ENCODE measurements at regions not wholly inside any gene's neighbourhood (a gene's known extent, or its start where the extent isn't known, plus 50 kb on each side); places are given as distances from the start of the nearest gene placed in this dataset.

DNA sequence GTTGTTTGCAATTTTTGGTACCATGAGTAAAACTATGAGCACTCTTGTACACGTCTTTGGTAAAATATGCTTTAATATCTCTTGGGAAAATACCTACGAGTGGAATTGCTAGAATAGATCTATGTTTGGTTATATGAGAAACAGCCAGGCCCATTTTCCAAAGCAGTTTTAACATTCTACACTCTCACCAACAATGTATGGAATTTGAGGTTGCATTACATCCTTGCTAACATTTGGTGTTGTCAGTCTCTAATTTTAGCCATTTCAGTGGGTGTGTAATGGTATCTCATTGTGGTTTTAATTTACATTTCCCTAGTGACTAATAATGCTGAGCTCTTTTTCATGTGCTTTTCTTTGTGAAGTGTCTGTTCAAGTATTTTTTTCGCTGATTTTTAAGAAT lies 118.9 kb upstream of the TCF4 start:
- WGBS, 2 donors = 67 to 84% methylated on average over 3 of the region's 3 CpGs
- DNase-seq = no peak
- no peak overlapping the region for H3K4me3 ChIP-seq
- no peaks in the 10 kb centered on the region for H3K36me3 ChIP-seq
- H3K27ac ChIP-seq = no peak overlapping the region
- peaks cover 0 to 4% (median 0%) of the 10 kb centered on the region in 4 donors for H3K9me3 ChIP-seq
- no peaks in the 10 kb centered on the region for H3K27me3 ChIP-seq
- TF ChIP-seq POLR2A (IDR thresholded peaks at IDR 0.05) = no peak
- TF ChIP-seq, protein P1, sequence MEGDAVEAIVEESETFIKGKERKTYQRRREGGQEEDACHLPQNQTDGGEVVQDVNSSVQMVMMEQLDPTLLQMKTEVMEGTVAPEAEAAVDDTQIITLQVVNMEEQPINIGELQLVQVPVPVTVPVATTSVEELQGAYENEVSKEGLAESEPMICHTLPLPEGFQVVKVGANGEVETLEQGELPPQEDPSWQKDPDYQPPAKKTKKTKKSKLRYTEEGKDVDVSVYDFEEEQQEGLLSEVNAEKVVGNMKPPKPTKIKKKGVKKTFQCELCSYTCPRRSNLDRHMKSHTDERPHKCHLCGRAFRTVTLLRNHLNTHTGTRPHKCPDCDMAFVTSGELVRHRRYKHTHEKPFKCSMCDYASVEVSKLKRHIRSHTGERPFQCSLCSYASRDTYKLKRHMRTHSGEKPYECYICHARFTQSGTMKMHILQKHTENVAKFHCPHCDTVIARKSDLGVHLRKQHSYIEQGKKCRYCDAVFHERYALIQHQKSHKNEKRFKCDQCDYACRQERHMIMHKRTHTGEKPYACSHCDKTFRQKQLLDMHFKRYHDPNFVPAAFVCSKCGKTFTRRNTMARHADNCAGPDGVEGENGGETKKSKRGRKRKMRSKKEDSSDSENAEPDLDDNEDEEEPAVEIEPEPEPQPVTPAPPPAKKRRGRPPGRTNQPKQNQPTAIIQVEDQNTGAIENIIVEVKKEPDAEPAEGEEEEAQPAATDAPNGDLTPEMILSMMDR (IDR thresholded peaks at IDR 0.05) = no peak
- intact Hi-C loops (cut with DNase I) = no loop called here
- no peaks in the 10 kb centered on the region for H3K4me1 ChIP-seq

DNA sequence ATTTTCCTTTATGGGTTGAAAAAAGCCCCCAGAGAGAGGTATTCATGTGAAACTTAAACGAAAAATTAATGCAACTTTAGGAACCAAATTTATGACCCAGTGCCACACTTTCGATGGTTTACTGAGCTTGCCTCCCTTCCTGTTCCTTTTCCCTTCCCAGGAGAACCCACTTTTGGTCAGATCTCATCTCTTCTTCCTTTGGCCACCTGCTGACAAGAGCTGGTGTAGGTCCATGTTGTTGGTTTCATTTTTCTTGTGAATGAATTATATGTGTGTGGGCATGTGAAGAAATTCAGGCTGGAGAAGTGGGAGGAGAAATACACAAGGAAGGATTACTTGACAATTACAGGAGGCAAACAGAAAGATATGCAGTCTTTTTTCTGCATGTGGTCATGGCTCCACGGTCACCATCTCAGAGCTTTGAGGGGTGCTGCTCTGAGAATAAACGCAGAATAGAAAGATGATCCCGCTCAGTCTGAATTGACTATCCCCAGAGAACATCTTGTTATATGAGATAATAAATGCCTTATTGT lies 111.3 kb upstream of the TCF4 start:
- 66 to 76% methylated on average over 5 of the region's 5 CpGs for WGBS, 2 donors
- H3K27me3 ChIP-seq = no peaks in the 10 kb centered on the region
- peaks cover 0 to 1% (median 0%) of the 10 kb centered on the region in 4 donors for H3K9me3 ChIP-seq
- H3K27ac ChIP-seq = no peak overlapping the region
- H3K4me1 ChIP-seq = no peaks in the 10 kb centered on the region
- no peak for DNase-seq
- no peaks in the 10 kb centered on the region for H3K36me3 ChIP-seq
- intact Hi-C loops (cut with DNase I) = no loop called here
- H3K4me3 ChIP-seq = no peak overlapping the region
- no peak for TF ChIP-seq POLR2AphosphoS5 (IDR thresholded peaks at IDR 0.05)
- TF ChIP-seq, protein P1 (IDR thresholded peaks at IDR 0.05) = no peak
- TF ChIP-seq POLR2A (IDR thresholded peaks at IDR 0.05) = no peak
- no peak for TF ChIP-seq EP300 (IDR thresholded peaks at IDR 0.05)

DNA sequence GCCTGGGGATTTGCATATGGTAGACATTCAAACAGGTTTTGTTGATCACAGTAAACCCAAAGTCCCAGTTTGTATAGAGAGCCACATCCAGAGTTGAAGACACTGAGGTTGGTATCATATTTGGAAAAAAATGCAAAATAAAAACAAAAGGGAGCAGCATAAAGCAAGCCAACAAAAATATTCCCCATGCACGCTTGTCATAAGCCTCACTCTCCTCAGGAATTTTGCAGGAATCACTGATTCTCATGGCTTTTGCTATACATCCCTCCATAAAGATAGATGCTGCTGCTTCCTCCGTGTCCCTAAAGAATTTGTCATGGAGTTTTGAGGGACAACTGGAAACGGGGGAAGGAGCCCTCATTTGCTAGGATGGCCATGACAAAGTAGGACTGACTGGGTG lies 108.8 kb upstream of the TCF4 start:
- H3K4me3 ChIP-seq = no peak overlapping the region
- H3K4me1 ChIP-seq = no peaks in the 10 kb centered on the region
- no peak for DNase-seq
- WGBS, 2 donors = 75 to 90% methylated on average over 3 of the region's 3 CpGs
- H3K36me3 ChIP-seq = no peaks in the 10 kb centered on the region
- intact Hi-C loops (cut with DNase I) = no loop called here
- peaks cover 0 to 1% (median 0%) of the 10 kb centered on the region in 4 donors for H3K9me3 ChIP-seq
- H3K27me3 ChIP-seq = no peaks in the 10 kb centered on the region
- no peak for TF ChIP-seq POLR2AphosphoS5 (IDR thresholded peaks at IDR 0.05)
- no peak for TF ChIP-seq POLR2A (IDR thresholded peaks at IDR 0.05)
- no peak for TF ChIP-seq EP300 (IDR thresholded peaks at IDR 0.05)
- TF ChIP-seq, protein P1 (IDR thresholded peaks at IDR 0.05) = no peak
- no peak overlapping the region for H3K27ac ChIP-seq

DNA sequence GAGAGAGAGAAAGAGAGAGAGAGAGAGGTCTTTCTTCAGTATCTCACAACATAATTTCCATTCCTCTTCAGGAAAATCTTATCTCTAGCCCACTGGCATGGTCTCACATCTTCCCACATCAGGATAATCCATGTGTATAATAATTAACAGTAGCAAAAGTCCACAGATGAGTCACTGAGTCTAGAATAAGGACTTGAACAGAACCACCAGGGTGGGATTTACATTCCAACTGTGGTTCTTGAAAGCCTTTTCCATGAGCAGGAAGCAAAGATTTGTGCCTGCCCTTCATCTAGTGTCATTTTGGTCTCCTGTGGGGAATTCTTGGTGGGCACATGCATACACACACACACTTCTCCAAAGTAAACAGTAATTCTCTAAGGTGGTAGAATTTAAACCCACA lies 107.1 kb upstream of the TCF4 start:
- TF ChIP-seq EP300 (IDR thresholded peaks at IDR 0.05) (no peak), POLR2A (IDR thresholded peaks at IDR 0.05) (no peak), POLR2AphosphoS5 (IDR thresholded peaks at IDR 0.05) (no peak)
- TF ChIP-seq, protein P1 (IDR thresholded peaks at IDR 0.05) = no peak
- no peaks in the 10 kb centered on the region for H3K4me1 ChIP-seq
- DNase-seq = no peak
- no peak overlapping the region for H3K4me3 ChIP-seq
- no peak overlapping the region for H3K27ac ChIP-seq
- no peaks in the 10 kb centered on the region for H3K9me3 ChIP-seq
- intact Hi-C loops (cut with DNase I) = no loop called here
- H3K27me3 ChIP-seq = no peaks in the 10 kb centered on the region
- no peaks in the 10 kb centered on the region for H3K36me3 ChIP-seq

DNA sequence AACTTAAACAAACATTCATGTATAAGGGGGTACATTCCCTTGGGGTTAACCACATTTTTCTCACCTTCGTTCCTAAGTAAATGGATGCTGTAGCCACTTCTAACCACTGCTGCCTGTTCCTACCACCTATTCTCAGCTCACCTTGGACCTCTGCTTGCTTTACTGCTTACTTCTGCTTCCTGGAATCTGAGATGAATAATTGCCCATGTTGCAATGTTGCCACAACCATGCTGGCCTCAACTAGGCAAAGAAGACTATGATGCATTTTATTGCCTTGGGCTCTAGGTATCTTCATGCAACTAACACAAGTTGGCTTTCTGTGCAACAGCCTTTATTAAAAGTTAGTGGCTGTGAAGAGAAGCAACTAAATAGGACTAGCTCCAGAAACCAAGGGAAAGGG lies 106.3 kb upstream of the TCF4 start:
- TF ChIP-seq EP300 (IDR thresholded peaks at IDR 0.05) = no peak
- no peak for TF ChIP-seq POLR2A (IDR thresholded peaks at IDR 0.05)
- TF ChIP-seq, protein P1 (IDR thresholded peaks at IDR 0.05) = no peak
- TF ChIP-seq POLR2AphosphoS5 (IDR thresholded peaks at IDR 0.05) = no peak
- intact Hi-C loops (cut with DNase I) = no loop called here
- H3K4me3 ChIP-seq = no peak overlapping the region
- no peak for DNase-seq
- no peaks in the 10 kb centered on the region for H3K36me3 ChIP-seq
- H3K4me1 ChIP-seq = no peaks in the 10 kb centered on the region
- no peaks in the 10 kb centered on the region for H3K9me3 ChIP-seq
- H3K27me3 ChIP-seq = no peaks in the 10 kb centered on the region
- 76 to 78% methylated on average over 1 of the region's 1 CpG for WGBS, 2 donors
- H3K27ac ChIP-seq = no peak overlapping the region

Data from sigmoid colon (tissue), 6 donors.